ENCODE measurements at regions not wholly inside any gene's neighbourhood (a gene's known extent, or its start where the extent isn't known, plus 50 kb on each side); places are given as distances from the start of the nearest gene placed in this dataset.

DNA sequence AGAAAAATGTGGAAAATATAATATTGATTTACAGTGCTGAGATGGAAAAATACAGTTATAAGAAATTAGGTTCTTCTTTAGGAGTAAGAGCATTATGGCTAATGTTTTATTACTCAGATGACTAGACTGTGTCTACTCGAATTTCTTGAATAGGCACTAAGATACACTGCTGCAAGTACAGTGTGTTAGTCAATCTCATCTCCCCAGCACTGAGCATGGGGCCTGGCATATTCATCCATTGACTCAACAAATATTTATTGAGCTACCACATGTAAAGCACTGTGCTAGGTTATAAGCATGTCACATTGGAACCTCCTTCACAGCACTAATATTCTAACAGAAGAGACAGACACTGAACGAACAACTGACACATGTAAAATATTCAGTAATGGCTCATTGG lies 242.5 kb upstream of the GPC6 start (continued):
- TF ChIP-seq, protein P1, sequence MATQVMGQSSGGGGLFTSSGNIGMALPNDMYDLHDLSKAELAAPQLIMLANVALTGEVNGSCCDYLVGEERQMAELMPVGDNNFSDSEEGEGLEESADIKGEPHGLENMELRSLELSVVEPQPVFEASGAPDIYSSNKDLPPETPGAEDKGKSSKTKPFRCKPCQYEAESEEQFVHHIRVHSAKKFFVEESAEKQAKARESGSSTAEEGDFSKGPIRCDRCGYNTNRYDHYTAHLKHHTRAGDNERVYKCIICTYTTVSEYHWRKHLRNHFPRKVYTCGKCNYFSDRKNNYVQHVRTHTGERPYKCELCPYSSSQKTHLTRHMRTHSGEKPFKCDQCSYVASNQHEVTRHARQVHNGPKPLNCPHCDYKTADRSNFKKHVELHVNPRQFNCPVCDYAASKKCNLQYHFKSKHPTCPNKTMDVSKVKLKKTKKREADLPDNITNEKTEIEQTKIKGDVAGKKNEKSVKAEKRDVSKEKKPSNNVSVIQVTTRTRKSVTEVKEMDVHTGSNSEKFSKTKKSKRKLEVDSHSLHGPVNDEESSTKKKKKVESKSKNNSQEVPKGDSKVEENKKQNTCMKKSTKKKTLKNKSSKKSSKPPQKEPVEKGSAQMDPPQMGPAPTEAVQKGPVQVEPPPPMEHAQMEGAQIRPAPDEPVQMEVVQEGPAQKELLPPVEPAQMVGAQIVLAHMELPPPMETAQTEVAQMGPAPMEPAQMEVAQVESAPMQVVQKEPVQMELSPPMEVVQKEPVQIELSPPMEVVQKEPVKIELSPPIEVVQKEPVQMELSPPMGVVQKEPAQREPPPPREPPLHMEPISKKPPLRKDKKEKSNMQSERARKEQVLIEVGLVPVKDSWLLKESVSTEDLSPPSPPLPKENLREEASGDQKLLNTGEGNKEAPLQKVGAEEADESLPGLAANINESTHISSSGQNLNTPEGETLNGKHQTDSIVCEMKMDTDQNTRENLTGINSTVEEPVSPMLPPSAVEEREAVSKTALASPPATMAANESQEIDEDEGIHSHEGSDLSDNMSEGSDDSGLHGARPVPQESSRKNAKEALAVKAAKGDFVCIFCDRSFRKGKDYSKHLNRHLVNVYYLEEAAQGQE (IDR thresholded peaks at IDR 0.05; ENCODE audit: low read depth, low read length) = no peak
- TF ChIP-seq NRF1 (IDR thresholded peaks at IDR 0.05; ENCODE audit: low read depth, low read length) (no peak), ELF1 (IDR thresholded peaks at IDR 0.05) (no peak), POLR2AphosphoS5 (IDR thresholded peaks at IDR 0.05; ENCODE audit: low read depth, low read length) (no peak)

DNA sequence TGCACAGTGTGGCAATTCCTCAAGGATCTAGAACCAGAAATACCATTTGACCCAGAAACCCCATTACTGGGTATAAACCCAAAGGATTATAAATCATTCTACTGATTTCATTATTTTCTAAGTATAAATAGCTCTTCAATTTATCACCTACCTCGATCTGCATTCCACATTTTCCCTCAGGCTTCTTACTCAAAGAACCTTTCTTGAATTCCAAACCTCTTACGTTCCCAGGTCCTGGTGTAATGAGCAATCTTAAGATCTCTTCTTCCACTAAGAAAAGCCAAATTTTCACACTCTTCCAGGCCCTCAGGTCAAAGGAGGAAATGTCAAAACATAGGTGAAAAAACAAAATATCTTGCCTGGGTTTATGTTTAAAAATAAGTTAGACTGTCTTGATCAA lies 237.3 kb upstream of the GPC6 start:
- H3K9me2 ChIP-seq = no peaks in the 10 kb centered on the region
- H3K4me3 ChIP-seq (ENCODE audit: low read depth in 2 of 2, low read length in 1 of 2) = no peak overlapping the region
- DNase-seq = no peak
- TF ChIP-seq FOXJ3 (CRISPR knock-in tag; IDR thresholded peaks at IDR 0.05) (no peak), GABPA (IDR thresholded peaks at IDR 0.05; ENCODE audit: low read depth) (no peak), RXRA (IDR thresholded peaks at IDR 0.05; ENCODE audit: borderline replicate concordance, low read depth) (no peak), POLR2AphosphoS5 (IDR thresholded peaks at IDR 0.05; ENCODE audit: low read depth, low read length) (no peak), SMC3 (IDR thresholded peaks at IDR 0.05; ENCODE audit: low read depth, low read length) (no peak), JUND (IDR thresholded peaks at IDR 0.05) (no peak), RFX5 (IDR thresholded peaks at IDR 0.05; ENCODE audit: low read length) (no peak), TCF12 (IDR thresholded peaks at IDR 0.05) (no peak), TAF1 (IDR thresholded peaks at IDR 0.05; ENCODE audit: borderline replicate concordance, low read depth, low read length) (no peak)
- TF ChIP-seq, protein P2, sequence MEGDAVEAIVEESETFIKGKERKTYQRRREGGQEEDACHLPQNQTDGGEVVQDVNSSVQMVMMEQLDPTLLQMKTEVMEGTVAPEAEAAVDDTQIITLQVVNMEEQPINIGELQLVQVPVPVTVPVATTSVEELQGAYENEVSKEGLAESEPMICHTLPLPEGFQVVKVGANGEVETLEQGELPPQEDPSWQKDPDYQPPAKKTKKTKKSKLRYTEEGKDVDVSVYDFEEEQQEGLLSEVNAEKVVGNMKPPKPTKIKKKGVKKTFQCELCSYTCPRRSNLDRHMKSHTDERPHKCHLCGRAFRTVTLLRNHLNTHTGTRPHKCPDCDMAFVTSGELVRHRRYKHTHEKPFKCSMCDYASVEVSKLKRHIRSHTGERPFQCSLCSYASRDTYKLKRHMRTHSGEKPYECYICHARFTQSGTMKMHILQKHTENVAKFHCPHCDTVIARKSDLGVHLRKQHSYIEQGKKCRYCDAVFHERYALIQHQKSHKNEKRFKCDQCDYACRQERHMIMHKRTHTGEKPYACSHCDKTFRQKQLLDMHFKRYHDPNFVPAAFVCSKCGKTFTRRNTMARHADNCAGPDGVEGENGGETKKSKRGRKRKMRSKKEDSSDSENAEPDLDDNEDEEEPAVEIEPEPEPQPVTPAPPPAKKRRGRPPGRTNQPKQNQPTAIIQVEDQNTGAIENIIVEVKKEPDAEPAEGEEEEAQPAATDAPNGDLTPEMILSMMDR (IDR thresholded peaks at IDR 0.05) = no peak
- TF ChIP-seq, protein P3, sequence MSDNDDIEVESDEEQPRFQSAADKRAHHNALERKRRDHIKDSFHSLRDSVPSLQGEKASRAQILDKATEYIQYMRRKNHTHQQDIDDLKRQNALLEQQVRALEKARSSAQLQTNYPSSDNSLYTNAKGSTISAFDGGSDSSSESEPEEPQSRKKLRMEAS (IDR thresholded peaks at IDR 0.05; ENCODE audit: low read depth) = no peak
- TF ChIP-seq, protein P4, sequence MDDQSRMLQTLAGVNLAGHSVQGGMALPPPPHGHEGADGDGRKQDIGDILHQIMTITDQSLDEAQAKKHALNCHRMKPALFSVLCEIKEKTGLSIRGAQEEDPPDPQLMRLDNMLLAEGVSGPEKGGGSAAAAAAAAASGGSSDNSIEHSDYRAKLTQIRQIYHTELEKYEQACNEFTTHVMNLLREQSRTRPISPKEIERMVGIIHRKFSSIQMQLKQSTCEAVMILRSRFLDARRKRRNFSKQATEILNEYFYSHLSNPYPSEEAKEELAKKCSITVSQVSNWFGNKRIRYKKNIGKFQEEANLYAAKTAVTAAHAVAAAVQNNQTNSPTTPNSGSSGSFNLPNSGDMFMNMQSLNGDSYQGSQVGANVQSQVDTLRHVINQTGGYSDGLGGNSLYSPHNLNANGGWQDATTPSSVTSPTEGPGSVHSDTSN (IDR thresholded peaks at IDR 0.05) = no peak
- ChIA-PET CTCF (no interaction called here), POLR2A (no interaction called here)
- no peak overlapping the region for H3K9ac ChIP-seq
- H3K36me3 ChIP-seq (replicated peaks in 1 of 2; ENCODE audit: control insufficient read depth in 1 of 2, insufficient read depth in 2 of 2, low read length in 1 of 2) = no peaks in the 10 kb centered on the region
- no peaks in the 10 kb centered on the region for H3K27me3 ChIP-seq (ENCODE audit: insufficient read depth)
- H3K4me1 ChIP-seq (ENCODE audit: control insufficient read depth in 1 of 2, insufficient read depth in 2 of 2, low read depth in 1 of 2, low read length in 1 of 2) = no peaks in the 10 kb centered on the region
- no peaks in the 10 kb centered on the region for H3F3A ChIP-seq (replicated peaks; ENCODE audit: insufficient read depth)
- no peak overlapping the region for H3K27ac ChIP-seq (ENCODE audit: low read depth in 2 of 2, low read length in 1 of 2)
- H3K9me3 ChIP-seq = no peaks in the 10 kb centered on the region
- no peaks in the 10 kb centered on the region for H4K20me1 ChIP-seq (ENCODE audit: insufficient read depth)
- WGBS (ENCODE audit: low lambda C conversion rate) = 40% methylated on average over 2 of the region's 2 CpGs
- H3K79me2 ChIP-seq (ENCODE audit: insufficient read depth) = no peaks in the 10 kb centered on the region
- no peak overlapping the region for H2AFZ ChIP-seq (ENCODE audit: low read depth)
- no peak overlapping the region for H3K4me2 ChIP-seq

All from SK-N-SH (cell line).